CD4-positive, alpha-beta T cell treated with Interleukin-1 beta for 1 hour (primary cell): ENCODE measurements at regions not wholly inside any gene's neighbourhood (a gene's known extent, or its start where the extent isn't known, plus 50 kb on each side); places are given as distances from the start of the nearest gene placed in this dataset.

Source experiments
- DNase-seq, 2 donors: peaks; one replicate each; pipeline ENCODE4 v3.0.0-alpha.2; 2020 to 2022

GRCh38 chr14:98959958-98960616, 311.9 kb downstream of the BCL11B start:
- no peak for DNase-seq

GRCh38 chr14:98960617-98961013, 311.4 kb downstream of the BCL11B start:
- no peak for DNase-seq

GRCh38 chr14:98961191-98961590, 310.8 kb downstream of the BCL11B start:
- DNase-seq = no peak

GRCh38 chr14:98962118-98962517, 309.9 kb downstream of the BCL11B start:
- no peak for DNase-seq

- no peak for DNase-seq
Observed at GRCh38 chr14:98963610-98964009, 308.4 kb downstream of the BCL11B start.

- DNase-seq = no peak
Observed at GRCh38 chr14:98964171-98964570, 307.8 kb downstream of the BCL11B start.

- DNase-seq = no peak
Observed at GRCh38 chr14:98965076-98965475, 306.9 kb downstream of the BCL11B start.

GRCh38 chr14:98966016-98966415, 306.0 kb downstream of the BCL11B start:
- DNase-seq = no peak

GRCh38 chr14:98966475-98967162, 305.4 kb downstream of the BCL11B start:
- no peak for DNase-seq

- DNase-seq = no peak
Observed at GRCh38 chr14:98974113-98974512, 297.9 kb downstream of the BCL11B start.

GRCh38 chr14:98976271-98976670, 295.7 kb downstream of the BCL11B start:
- DNase-seq = no peak

- DNase-seq = no peak
Observed at GRCh38 chr14:98977451-98977850, 294.5 kb downstream of the BCL11B start.

- no peak for DNase-seq
Observed at GRCh38 chr14:98982986-98983385, 289.0 kb downstream of the BCL11B start.

- DNase-seq = no peak
Observed at GRCh38 chr14:98984027-98984718, 287.8 kb downstream of the BCL11B start.

- peak; percentile 75 to 82 for DNase-seq
Observed at GRCh38 chr14:98984719-98985041, 287.3 kb downstream of the BCL11B start.

- DNase-seq = no peak
Observed at GRCh38 chr14:98993818-98994217, 278.2 kb downstream of the BCL11B start.

- peak in 1 of 2 donors; percentile 10 for DNase-seq
Observed at GRCh38 chr14:98994561-98994960, 277.4 kb downstream of the BCL11B start.

GRCh38 chr14:98997526-98998205, 274.3 kb downstream of the BCL11B start:
- DNase-seq = no peak

- no peak for DNase-seq
Observed at GRCh38 chr14:98999345-98999744, 272.7 kb downstream of the BCL11B start.

- DNase-seq = no peak
Observed at GRCh38 chr14:98999901-99000300, 272.1 kb downstream of the BCL11B start.

GRCh38 chr14:99001241-99001640, 270.8 kb downstream of the BCL11B start:
- DNase-seq = no peak

- no peak for DNase-seq
Observed at GRCh38 chr14:99003646-99004045, 268.4 kb downstream of the BCL11B start.

- DNase-seq = no peak
Observed at GRCh38 chr14:99004112-99004511, 267.9 kb downstream of the BCL11B start.

GRCh38 chr14:99006276-99006675, 265.7 kb downstream of the BCL11B start:
- DNase-seq = no peak
